H4 (cell line): ENCODE measurements at regions not wholly inside any gene's neighbourhood (a gene's known extent, or its start where the extent isn't known, plus 50 kb on each side); places are given as distances from the start of the nearest gene placed in this dataset.

Experiments
- DNase-seq: peaks from one replicate; pipeline ENCODE4 v3.0.0-alpha.2; 2015; ENCODE audit warnings: low spot score

DNA sequence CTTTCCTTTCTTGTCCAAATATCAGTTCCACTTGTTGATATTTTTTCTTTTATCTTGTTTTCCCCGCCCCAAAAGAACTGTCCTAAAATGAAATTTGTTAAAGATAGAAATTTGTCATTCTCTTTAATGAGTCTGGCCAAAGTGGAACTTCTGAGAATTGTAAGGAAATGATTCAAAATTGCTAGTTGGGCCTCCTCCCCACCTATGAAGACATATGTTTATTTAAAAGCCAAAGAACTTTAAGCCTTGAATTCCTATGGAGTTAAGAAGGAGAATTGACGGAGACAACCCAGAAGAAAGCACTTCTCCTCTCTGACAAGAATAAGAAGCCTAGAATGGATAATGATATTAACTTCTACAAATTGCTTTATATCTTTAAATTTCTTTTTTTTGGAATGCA lies 59.1 kb upstream of the ALDH1A1 start:
- DNase-seq, result no peak

- DNase-seq, result no peak
Observed at GRCh38 chr9:73011181-73011750, 58.4 kb upstream of the ALDH1A1 start.

DNA sequence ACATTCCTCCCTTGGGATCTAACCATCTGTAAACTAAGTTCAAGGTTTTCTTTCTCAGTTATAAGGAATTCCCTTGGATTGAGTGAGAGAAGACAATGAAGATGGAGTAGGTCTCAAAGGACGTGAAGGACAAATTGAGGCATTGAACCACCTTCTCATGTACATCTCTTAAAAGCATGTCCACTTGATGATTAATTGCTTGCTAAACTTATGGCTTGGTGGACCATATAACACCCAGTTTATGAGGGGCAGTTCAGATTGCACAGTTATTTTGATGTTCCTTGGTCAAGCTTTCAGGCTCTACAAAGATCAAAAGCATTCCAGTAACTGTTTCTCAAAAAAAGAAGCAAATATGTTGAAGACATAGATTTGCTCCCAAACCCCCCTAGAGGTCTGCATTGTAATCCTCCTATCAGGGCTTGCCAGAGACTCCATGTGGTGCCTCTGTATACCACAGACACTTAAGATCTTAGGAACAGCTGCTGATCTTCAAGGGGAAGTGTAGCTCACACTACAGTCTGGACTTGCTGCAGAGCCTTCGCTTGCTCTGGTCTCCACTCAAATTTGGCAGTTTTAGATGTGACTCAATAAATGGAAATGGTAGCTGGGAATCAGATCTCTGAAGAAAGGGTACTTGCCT lies 56.9 kb upstream of the ALDH1A1 start:
- DNase-seq, result no peak

GRCh38 chr9:73007966-73008672 lies 55.3 kb upstream of the ALDH1A1 start:
- no peak for DNase-seq

DNA sequence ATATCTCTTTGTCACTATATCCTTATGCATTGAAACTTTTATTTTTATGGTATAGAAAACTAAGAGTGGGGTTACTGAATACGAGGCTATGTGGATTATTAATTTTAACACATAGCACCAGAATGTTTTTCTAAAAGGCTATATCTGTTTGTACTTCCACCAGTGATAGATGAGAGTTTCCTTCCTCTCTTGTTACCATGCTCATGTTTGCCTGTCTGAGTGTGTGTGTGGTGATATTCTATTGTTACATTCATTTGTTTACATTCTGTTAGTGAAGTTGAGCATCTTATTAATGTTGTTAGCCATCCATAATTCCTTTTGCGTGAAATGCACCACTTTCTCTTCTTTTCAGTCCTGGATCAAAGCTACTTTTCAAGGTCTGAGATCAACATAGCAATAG lies 54.1 kb upstream of the ALDH1A1 start:
- no peak for DNase-seq
